SK-N-SH (cell line): ENCODE measurements at regions not wholly inside any gene's neighbourhood (a gene's known extent, or its start where the extent isn't known, plus 50 kb on each side); places are given as distances from the start of the nearest gene placed in this dataset.

Source experiments
- CHD2 ChIP-seq: fragments of 150-350 bp; IDR thresholded peaks from 2 replicates; pipeline ENCODE4 v1.6.1; 2018; ENCODE audit warnings: low read length; ENCODE audit not compliant: partially characterized antibody
- ELF1 ChIP-seq: IDR thresholded peaks from 2 replicates; pipeline ENCODE4 v1.4.0; 2012
- EP300 ChIP-seq, 2 experiments: IDR thresholded peaks; 2 replicates each; pipeline versions ENCODE4 v1.4.0 to v1.6.1; 2012; ENCODE audit warnings: borderline replicate concordance in 1 of 2, low read depth in 1 of 2, low read length in 1 of 2
- PBX3 ChIP-seq: IDR thresholded peaks from 2 replicates; pipeline ENCODE4; 2012
- RAD21 ChIP-seq: IDR thresholded peaks from 2 replicates; pipeline ENCODE4 v1.6.1; 2012; ENCODE audit warnings: mild to moderate bottlenecking, low read length
- YY1 ChIP-seq: IDR thresholded peaks from 2 replicates; pipeline ENCODE4 v1.4.0; 2012; ENCODE audit warnings: low read depth, mild to moderate bottlenecking
- TF ChIP-seq, protein P1 (sequence below): fragments of 200-600 bp; sonication (generic); IDR thresholded peaks from 2 replicates; pipeline ENCODE4 v1.6.1; 2017; ENCODE audit warnings: antibody characterized with exemption, mild to moderate bottlenecking, moderate library complexity

- TF ChIP-seq YY1, result no peak
- TF ChIP-seq, protein P1, sequence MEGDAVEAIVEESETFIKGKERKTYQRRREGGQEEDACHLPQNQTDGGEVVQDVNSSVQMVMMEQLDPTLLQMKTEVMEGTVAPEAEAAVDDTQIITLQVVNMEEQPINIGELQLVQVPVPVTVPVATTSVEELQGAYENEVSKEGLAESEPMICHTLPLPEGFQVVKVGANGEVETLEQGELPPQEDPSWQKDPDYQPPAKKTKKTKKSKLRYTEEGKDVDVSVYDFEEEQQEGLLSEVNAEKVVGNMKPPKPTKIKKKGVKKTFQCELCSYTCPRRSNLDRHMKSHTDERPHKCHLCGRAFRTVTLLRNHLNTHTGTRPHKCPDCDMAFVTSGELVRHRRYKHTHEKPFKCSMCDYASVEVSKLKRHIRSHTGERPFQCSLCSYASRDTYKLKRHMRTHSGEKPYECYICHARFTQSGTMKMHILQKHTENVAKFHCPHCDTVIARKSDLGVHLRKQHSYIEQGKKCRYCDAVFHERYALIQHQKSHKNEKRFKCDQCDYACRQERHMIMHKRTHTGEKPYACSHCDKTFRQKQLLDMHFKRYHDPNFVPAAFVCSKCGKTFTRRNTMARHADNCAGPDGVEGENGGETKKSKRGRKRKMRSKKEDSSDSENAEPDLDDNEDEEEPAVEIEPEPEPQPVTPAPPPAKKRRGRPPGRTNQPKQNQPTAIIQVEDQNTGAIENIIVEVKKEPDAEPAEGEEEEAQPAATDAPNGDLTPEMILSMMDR, result no peak
- no peak for TF ChIP-seq CHD2
- TF ChIP-seq RAD21, result no peak
- TF ChIP-seq ELF1, result no peak
- TF ChIP-seq PBX3, result no peak
- no peak for TF ChIP-seq EP300 (IDR thresholded peaks at IDR 0.05; ENCODE audit: borderline replicate concordance in 1 of 2, low read depth in 1 of 2, low read length in 1 of 2)
Measured at GRCh38 chr4:134955059-134955458, 753.5 kb upstream of the PABPC4L start.
